GM21825 (cell line): ENCODE measurements at regions not wholly inside any gene's neighbourhood (a gene's known extent, or its start where the extent isn't known, plus 50 kb on each side); places are given as distances from the start of the nearest gene placed in this dataset.

Source experiments
- ATAC-seq: cut with Tn5 transposase; IDR thresholded peaks from one replicate; pipeline ENCODE4 v1.9.1; 2021; ENCODE audit warnings: mild to moderate bottlenecking, moderate library complexity; ENCODE audit not compliant: unreplicated experiment

DNA sequence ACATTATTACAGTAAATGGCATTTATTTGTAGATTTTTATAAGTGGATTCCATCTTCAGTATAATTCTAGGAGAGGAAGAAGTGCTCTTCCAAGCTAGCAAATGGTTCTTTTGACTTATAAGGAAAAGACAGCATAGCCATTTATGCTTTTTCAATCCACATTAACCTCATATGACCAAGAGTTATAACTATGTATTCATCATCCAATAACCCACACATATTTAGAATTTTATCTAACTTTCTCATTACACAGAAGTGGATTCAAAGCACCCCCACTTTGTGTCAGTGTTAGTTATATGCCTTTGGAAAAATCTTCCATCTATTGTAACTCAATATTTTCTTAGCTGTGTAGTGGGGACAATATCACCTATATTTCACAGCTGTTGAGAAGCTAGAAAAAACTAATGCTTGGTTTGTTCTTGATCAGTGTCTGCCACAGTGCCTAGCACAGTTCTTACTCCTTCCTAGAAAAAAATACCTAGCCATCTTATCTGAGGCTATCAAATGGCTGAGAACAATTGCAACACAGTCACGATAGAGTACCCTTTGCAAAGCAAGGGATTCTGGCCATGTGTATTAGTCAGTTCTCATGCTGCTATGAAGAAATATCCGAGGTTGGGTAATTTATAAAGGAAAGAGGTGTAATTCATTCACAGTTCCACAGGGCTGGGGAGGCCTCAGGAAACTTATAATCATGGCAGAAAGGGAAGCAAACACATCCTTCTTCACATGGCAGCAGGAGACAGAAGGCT, 986.3 kb downstream of the TFAP2A start:
- no peak for ATAC-seq

DNA sequence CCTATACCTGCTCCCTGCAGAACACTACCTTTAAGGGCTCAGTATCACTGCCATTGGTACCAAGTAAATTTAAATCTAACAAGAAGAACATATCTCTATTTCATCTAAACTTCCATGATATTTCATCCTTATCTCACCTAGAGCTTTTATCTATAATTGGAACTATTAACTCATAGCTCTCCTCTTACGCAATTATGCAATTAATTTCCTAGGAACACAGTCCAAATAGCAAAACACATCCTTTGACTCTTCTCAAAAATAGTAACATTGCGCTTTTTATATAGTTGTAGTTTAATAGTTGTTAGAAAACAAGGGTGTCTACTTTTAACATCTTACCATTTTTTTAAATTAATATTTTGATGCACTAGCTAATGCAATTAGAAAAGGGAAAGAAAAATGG, 986.8 kb upstream of the SLC35B3 start:
- ATAC-seq = no peak

DNA sequence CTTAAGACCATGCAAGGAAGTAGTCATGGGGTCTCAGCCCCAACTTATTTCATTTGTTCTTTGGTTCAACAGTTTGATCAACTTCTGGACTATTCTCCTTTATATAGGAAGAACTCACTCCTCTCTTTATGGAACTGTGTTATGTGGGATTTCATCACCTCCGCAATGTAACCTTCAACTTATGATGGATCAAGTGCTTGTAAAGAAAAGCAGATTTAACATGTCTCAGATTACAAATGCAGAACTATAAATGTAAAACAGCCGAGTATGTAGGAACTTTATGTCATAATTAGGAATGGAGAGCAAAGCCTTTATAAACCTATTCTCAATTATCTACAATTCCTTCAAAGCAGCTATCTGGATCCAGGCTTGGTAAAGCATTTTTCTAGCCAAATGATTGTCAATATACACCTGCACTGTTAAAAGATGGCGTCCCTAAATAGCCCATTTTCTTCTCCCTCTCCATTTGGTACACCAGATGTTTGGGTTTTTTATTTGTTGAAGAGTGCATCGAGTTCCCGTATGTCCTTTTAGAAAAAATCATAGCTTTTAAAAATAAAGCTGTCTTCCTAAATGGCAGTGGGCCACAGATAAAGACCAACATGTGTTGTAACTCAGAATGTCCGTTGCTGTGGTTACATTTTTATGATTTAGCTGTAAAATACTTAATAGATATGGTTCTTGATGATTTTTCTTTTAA, 985.1 kb upstream of the SLC35B3 start:
- ATAC-seq = no peak

DNA sequence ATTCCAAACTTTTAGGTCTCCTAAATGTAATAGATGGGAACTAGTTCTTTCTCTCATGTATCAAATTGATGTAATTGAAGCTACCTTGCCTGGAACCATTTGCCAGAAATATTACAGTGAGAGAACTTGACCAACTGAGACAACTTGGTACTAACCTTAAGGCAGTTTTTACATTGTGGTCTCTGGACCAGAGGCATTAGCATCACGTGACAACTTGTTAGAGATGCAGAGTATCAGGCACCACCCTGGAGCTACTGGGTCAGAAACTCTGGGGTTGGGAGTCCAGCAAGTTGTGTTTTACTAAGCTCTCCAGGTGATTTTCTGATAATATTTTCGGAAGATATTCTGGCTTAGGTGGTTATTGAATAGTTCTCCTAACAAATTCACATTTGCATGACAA, 982.1 kb upstream of the SLC35B3 start:
- no peak for ATAC-seq

DNA sequence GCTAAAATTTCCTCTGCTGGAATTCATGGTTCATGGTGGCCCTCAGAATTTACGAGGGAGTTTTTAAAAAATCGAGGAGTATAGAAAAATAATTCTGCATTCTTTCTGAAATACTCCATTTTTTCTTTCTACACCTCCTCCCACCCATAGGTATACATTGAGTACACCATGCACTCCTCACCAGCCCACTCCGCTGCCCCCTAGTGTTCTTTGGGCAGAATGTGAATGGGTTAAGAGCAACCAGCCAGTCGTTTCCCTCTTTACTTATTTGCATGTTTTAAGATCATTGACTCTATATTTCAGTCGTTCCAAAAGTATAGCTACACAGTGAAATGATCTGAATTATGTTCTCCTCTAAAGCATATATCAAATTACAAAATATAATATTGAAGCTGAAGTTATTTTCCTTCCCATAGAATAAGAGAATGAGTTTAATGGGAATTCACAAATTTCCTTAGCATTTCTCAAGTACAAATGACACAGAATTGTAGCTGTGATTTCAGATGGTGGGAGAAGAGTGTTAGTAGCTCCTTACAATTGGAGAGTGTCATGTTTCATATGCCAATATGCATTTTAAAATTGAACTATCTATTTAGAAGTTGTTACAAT, 977.7 kb upstream of the SLC35B3 start:
- peak; percentile 73 for ATAC-seq

DNA sequence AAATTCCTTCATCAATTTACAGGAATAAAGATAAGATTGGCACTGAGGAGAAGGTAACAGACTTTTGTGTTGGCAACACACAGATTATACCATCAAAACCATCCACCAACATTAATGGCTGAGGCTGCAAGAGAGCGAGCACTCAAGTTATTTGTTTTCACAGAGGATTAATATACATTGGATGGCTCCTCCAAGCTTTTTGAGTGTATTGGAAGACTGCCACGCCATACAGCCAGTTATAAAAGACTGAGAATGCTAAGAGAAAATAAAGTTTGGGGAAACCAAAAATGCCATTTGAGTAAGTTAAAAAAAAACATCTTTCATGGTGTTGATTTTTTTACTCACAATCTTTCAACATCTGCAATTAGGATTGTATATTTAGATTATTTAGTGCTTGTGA, 973.8 kb upstream of the SLC35B3 start:
- no peak for ATAC-seq

DNA sequence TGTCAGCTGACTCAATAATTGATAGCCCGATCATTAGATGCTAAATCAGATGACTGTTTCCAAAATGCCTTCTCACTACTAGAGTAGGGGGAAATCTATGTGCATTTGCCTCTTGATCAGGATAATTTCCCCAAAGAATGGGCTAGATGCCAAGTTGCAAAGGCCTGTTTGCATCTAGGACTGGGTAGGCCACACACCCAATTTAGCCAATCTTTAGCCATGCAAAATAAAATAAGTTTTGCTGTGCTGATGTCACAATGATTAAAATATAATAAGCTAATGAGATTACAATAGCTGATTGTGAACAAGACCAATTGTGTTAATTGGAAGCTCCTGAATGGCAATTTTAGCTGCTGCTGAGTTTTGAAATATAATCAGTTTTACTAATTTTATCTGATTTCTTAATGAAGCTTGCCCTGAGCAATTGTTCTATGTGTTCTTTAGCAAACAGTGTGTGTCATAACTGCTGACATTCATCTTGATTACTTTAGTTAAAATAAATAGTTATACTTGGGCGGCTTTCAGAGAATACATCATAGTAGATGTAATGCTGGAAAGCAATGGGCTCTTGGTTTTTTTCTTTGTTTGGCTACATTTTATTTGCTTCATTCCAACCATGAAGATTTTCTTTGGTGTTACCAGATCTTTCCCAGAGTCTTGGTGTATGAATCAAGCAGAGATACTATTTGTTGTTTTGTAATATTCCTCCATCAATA, 973.2 kb upstream of the SLC35B3 start:
- no peak for ATAC-seq

DNA sequence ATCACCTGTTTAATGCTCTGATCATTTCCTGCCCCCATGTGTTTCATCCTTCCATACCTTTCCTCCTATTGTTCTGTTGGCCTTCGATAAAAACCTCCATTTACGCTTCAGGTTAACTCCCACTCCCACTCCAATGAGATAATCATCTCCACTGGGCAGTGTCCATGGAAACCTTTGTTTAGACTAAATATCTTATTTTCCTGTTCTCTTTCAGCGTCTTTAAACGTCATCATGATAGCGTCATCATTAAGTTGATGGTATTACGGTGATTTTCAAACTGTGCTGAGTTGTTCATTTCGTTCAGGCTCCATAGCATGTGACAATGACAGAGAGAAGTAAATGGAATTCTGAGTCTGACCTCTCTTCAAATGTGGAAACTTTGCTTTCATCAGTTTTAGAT, 970.5 kb upstream of the SLC35B3 start:
- ATAC-seq = no peak

DNA sequence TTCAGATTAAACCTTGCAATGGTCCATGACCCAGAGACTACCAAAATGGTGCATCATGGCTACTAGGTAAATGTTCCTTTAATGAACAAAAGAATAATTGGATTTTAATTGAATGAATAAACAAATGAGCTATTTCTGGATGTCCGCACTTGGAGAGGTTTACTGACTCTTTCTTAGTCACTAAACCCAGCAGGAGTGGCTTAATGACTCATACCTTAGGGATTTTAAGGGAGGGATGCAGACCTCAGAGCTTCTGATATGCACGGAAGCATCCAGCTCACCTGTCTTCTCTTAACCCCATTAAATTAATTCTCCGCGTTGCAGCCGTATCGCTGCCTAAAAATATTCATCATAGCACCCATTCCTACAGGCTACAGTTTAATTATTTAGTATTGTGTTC, 970.0 kb upstream of the SLC35B3 start:
- no peak for ATAC-seq

DNA sequence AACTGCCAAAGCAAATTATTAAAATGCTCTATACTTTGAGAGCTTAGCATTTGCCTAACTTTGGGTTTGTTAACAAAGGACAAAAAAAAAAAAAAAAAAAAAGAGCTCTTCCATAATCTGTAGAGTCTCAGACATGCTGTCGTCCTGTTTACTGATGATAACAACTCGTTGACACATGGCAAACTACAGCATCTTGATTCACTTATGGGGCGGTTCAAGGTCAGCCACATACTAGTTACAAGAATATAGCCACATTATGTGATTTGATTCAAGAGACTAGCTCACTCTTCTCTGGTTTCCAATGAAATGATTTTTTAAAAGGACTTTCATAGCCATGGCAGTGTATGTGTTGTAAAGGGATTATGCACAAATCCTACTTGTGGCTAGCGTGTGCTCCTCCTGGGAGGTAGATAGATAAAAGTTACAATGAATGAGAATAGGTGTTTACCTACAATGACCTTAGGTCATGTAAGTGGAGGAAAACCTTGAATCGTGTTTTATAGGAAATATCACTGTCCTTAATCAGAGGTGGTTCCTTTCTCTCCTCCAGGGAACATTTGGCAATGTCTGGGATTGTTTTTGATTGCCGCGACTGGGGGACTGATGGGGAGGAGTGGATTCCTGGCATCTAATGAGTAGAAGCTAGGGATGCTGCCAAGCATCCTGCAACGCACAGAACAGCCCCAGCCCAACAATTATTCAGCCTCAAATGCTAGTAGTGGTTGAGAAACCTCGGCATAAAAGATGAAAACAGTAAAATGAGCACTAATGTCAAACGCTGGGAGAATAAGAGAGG, 969.2 kb upstream of the SLC35B3 start:
- no peak for ATAC-seq

DNA sequence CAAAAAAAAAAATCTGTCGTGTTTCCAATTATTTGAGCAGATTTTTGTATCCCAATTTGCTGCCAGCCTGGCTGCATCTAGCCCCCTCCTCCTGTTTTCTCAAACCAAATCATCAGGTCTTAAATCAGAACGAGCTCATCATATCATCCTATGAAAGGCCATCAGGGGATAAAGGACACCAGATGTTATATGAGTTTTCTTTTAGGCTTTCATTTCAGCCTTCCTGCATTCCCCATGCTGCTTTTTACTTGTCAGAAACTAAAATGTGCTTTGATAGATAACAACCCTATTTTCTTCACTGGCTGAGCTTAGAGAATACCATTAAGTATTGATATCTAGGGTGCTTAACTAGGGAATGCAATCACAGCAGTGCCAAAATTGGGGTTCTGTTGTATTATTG, 968.4 kb upstream of the SLC35B3 start:
- no peak for ATAC-seq

DNA sequence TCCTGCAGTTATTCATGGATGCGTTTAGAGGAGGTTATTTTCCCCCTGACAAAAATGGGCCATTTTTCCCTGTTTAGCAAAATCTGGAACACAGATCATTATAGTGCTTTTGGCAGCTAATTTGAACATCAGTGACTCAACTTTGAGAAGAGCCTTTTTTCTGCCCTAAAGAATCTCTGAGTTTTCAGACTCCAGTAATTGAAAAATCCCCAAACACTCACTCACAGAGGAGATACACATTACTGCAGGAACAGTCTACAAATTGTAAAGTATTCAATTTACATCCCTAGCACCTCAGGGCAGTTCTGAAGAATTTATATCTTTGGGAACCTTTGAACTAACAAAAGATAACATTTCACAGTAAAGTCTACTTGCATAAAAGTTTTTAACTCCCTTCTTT, 966.6 kb upstream of the SLC35B3 start:
- no peak for ATAC-seq

DNA sequence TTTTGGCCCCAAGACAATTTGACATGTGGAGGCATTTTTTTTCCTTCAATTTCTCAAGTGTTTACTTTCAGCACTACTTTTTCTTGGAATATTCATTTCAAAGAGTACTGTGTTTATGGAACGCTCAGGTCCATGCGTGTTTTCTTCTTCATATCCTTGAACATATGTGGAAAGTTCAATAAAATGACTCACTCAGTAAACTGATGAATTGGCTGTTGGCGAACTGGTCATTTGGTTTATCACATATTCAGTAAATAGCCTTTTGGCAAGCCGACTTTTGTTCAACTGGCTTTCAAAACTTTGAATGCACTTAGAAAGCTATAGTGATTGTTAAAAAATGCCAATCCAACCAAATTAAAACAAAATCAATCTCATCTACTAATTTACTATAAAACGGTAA, 964.6 kb upstream of the SLC35B3 start:
- ATAC-seq = no peak

DNA sequence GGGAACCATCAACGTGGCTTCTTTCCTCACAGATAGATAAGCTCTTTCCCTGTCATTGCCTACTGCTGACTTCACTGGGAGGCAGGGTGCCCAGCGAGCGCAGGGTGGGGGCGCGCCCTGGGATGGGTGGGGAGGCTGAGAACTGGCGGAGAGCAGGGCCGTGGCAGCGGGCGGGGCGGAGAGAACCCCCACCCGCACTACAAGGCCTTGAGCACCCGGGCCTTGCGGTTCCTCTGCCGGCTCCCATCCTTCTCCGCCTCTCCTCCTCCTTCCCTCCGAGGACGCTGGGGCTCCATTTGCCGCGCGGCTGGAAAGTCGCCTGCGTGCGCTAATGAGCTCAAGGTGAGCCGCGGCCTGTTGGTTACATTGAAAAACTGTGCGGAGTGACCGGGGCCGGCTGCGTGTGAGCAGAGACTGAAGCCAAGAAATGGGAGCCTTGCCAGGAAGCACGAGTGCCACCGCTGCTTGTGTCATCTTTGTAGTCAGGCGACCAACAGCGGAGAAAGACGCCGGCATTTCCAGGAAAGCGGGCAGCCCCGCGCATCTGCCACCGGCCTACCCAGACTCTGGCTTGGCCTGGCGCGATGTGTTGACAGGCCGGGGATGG, 963.5 kb upstream of the SLC35B3 start:
- no peak for ATAC-seq

DNA sequence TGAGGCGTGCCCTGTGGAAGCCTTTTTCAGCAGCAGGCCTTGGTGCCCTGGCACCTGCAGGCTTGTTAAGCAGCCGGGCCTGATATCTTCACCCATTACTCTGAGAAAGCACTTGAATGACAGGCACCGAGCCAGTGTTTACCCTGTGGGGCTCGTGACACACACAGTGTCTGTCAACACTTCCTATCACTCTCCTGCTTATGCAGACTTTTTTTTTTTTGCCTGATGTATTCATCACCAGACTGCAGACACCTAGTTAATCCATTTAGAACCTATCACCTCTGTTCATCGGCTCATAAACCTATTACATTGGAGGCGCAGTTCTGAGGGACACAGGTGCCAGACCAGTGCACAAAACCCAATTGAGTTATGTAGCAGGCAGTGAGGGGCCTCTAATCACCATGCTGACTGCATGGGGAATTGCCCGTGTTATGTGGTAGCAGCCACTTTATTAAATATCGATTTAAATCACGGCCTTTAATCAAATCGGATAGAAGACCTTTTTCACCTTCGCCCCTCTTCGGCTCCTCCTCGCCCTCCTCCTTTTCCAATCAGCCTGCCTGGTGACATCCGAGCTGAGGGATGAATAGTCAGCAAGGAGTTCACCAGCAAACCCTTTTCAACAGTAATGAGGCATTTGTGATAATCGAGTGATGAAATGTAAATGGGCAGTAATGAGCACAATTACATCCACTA, 962.9 kb upstream of the SLC35B3 start:
- ATAC-seq = no peak

DNA sequence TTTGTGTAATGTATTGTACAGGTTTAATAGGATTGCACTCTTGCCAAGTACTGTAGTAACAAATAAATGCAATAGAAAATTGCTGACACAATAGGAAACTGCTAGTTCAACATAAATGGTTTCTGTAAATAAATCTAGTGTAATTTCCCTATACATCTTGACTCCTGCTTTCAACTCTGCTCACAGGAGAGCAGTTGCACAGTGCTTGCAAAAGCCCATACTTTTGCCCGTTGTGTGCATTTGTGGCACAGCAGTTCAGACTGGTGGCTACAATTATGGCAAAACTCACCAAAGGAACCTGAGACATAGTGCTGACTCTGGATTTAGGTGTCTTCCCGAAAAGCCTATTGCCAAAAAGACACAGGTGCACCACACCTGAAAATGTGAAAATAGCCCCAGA, 953.3 kb upstream of the SLC35B3 start:
- ATAC-seq = no peak

DNA sequence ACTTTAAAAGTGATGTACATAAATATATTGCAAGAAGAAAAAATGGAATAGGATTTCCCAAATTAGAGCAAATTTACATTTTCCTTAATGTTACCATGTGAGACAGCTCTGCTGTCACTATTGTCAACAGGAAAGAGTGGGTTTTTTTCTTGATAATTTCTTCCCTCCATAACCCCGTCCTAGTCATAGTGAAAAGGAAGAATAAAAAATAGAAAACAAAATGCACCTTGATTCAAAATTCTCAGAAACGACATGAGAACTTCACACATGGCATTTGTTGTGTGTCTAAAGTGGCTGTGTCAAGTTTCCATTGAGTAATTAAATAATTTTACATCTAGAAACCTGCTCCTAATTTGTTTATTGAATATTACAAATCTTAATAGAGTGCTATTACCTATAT, 945.2 kb upstream of the SLC35B3 start:
- ATAC-seq = no peak

DNA sequence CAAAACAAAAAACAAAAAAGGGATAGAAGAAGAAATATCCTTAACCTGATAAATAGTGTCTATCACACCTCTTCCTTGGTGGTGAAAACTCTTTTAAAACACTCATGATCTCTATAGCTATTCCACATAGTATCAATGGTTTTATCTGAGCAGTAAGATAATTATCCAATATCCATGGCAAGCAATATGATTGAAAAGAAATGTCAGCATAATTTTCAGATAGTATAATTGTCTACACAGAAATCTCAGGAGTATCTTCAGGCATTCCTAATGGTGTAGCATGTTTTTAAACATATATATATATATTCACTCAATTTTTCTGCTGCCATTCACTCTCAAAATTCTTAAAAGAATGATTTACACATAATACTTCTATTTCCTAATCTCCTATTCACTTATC, 938.0 kb upstream of the SLC35B3 start:
- no peak for ATAC-seq

DNA sequence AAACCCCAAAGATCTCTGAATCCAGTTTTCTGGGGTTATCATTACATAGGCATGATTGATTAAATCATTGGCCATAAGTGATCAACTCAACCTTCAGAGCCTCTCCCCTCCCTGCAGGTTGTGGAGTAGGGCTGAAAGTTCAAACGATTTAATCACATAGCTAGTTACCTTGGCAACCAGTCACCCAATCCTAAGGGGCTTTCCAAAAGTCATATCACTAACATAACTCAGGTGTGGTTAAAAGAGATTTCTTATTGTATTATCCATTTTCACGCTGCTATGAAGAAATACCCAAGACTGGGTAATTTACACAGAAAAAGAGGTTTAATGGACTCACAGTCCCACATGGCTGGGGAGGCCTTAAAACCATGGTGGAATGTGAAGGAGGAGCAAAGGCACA, 935.1 kb upstream of the SLC35B3 start:
- ATAC-seq = no peak

DNA sequence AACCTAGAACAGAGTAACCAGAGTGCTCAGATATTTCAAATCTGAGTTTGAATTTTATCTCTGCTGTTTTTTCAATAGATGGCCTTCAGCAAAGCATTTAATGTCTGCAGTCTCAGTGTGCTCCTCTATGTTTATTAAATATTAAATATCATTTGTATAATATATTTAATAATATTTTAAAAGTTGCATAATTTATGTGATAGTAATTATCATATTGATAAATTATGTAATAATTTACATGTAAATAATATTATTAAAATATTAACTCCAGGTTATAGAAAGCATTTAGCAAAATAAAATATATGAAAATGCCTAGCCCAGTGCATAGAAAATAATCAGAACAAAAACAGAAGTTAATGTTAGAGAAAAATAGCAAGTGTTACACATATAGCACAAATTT, 930.0 kb upstream of the SLC35B3 start:
- no peak for ATAC-seq
